ENCODE measurements at regions not wholly inside any gene's neighbourhood (a gene's known extent, or its start where the extent isn't known, plus 50 kb on each side); places are given as distances from the start of the nearest gene placed in this dataset.

- no peak overlapping the region for H3K4me2 ChIP-seq (ENCODE audit: low read depth, low read length)
- no peak overlapping the region for H3K4me3 ChIP-seq (replicated peaks in 1 of 3; ENCODE audit: insufficient read depth in 1 of 3, low read depth in 2 of 3, low read length in 3 of 3)
- no peaks in the 10 kb centered on the region for H3K36me3 ChIP-seq (replicated peaks in 1 of 2; ENCODE audit: control insufficient read depth in 1 of 2, insufficient read depth in 2 of 2, low read length in 2 of 2)
- DNase-seq (ENCODE audit: low spot score), result no peak
- no peaks in the 10 kb centered on the region for H3K4me1 ChIP-seq (ENCODE audit: insufficient read depth, low read length)
- FAIRE-seq, result no peak
- intact Hi-C loops (cut with micrococcal nuclease; ENCODE audit: unreplicated experiment), result no loop called here
- no peak overlapping the region for H2AFZ ChIP-seq (ENCODE audit: low read length)
- no peak for ATAC-seq
- no peaks in the 10 kb centered on the region for H4K20me1 ChIP-seq (ENCODE audit: insufficient read depth, low read length)
- in situ Hi-C loops (cut with HindIII; ENCODE audit: extremely low pct_ligation_motif_present, low pct_unique_long_range_greater_than_20kb), result no loop called here
- ChIA-PET POLR2A (no interaction called here), CTCF (ENCODE audit: low intra/inter-chr PET ratio, low total read pairs) (no interaction called here)
- H3K27ac ChIP-seq (ENCODE audit: extremely low read length, insufficient read depth, low read length), result no peak overlapping the region
- H3K9me3 ChIP-seq (ENCODE audit: low read length), result peaks cover 87% of the 10 kb centered on the region
- no peak overlapping the region for H3K9ac ChIP-seq (ENCODE audit: insufficient read depth, low read depth, low read length)
- no peaks in the 10 kb centered on the region for H3K27me3 ChIP-seq (ENCODE audit: control insufficient read depth in 1 of 2, insufficient read depth in 2 of 2, low read length in 2 of 2)
- BruUV-seq (replicated peaks), result no TSS peak
- WGBS (ENCODE audit: low lambda C conversion rate), result 12% methylated on average over 8 of the region's 9 CpGs
- H3K79me2 ChIP-seq (ENCODE audit: insufficient read depth, low read length), result no peaks in the 10 kb centered on the region
- TF ChIP-seq ZNF569 (CRISPR knock-in tag; IDR thresholded peaks at IDR 0.05; ENCODE audit: borderline replicate concordance), result no peak
- no peak for TF ChIP-seq ZNF713 (CRISPR knock-in tag; IDR thresholded peaks at IDR 0.05)
- TF ChIP-seq MTA3 (CRISPR knock-in tag; IDR thresholded peaks at IDR 0.05), result no peak
- TF ChIP-seq ZNF878 (CRISPR knock-in tag; IDR thresholded peaks at IDR 0.05), result no peak
- TF ChIP-seq PLSCR1 (CRISPR knock-in tag; IDR thresholded peaks at IDR 0.05; ENCODE audit: borderline replicate concordance), result no peak
- no peak for TF ChIP-seq ZNF800 (CRISPR knock-in tag; IDR thresholded peaks at IDR 0.05)
- TF ChIP-seq, protein P1, sequence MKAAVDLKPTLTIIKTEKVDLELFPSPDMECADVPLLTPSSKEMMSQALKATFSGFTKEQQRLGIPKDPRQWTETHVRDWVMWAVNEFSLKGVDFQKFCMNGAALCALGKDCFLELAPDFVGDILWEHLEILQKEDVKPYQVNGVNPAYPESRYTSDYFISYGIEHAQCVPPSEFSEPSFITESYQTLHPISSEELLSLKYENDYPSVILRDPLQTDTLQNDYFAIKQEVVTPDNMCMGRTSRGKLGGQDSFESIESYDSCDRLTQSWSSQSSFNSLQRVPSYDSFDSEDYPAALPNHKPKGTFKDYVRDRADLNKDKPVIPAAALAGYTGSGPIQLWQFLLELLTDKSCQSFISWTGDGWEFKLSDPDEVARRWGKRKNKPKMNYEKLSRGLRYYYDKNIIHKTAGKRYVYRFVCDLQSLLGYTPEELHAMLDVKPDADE (CRISPR knock-in tag; IDR thresholded peaks at IDR 0.05), result no peak
- TF ChIP-seq, protein P2, sequence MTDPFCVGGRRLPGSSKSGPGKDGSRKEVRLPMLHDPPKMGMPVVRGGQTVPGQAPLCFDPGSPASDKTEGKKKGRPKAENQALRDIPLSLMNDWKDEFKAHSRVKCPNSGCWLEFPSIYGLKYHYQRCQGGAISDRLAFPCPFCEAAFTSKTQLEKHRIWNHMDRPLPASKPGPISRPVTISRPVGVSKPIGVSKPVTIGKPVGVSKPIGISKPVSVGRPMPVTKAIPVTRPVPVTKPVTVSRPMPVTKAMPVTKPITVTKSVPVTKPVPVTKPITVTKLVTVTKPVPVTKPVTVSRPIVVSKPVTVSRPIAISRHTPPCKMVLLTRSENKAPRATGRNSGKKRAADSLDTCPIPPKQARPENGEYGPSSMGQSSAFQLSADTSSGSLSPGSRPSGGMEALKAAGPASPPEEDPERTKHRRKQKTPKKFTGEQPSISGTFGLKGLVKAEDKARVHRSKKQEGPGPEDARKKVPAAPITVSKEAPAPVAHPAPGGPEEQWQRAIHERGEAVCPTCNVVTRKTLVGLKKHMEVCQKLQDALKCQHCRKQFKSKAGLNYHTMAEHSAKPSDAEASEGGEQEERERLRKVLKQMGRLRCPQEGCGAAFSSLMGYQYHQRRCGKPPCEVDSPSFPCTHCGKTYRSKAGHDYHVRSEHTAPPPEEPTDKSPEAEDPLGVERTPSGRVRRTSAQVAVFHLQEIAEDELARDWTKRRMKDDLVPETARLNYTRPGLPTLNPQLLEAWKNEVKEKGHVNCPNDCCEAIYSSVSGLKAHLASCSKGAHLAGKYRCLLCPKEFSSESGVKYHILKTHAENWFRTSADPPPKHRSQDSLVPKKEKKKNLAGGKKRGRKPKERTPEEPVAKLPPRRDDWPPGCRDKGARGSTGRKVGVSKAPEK (CRISPR knock-in tag; IDR thresholded peaks at IDR 0.05; ENCODE audit: borderline replicate concordance), result no peak
- TF ChIP-seq, protein P3, sequence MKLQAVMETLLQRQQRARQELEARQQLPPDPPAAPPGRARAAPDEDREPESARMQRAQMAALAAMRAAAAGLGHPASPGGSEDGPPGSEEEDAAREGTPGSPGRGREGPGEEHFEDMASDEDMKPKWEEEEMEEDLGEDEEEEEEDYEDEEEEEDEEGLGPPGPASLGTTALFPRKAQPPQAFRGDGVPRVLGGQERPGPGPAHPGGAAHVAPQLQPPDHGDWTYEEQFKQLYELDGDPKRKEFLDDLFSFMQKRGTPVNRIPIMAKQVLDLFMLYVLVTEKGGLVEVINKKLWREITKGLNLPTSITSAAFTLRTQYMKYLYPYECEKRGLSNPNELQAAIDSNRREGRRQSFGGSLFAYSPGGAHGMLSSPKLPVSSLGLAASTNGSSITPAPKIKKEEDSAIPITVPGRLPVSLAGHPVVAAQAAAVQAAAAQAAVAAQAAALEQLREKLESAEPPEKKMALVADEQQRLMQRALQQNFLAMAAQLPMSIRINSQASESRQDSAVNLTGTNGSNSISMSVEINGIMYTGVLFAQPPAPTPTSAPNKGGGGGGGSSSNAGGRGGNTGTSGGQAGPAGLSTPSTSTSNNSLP (IDR thresholded peaks at IDR 0.05; ENCODE audit: low read depth, low read length), result no peak
- no peak for TF ChIP-seq GABPB1 (CRISPR knock-in tag; IDR thresholded peaks at IDR 0.05)
- no peak for TF ChIP-seq HNRNPLL (IDR thresholded peaks at IDR 0.05; ENCODE audit: low read depth, low read length, poor library complexity, severe bottlenecking)
- TF ChIP-seq, protein P4, sequence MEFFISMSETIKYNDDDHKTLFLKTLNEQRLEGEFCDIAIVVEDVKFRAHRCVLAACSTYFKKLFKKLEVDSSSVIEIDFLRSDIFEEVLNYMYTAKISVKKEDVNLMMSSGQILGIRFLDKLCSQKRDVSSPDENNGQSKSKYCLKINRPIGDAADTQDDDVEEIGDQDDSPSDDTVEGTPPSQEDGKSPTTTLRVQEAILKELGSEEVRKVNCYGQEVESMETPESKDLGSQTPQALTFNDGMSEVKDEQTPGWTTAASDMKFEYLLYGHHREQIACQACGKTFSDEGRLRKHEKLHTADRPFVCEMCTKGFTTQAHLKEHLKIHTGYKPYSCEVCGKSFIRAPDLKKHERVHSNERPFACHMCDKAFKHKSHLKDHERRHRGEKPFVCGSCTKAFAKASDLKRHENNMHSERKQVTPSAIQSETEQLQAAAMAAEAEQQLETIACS (CRISPR knock-in tag; IDR thresholded peaks at IDR 0.05), result no peak
Observed at GRCh38 chr2:6290217-6291015, 575.3 kb downstream of the CMPK2 start.

Measured in HepG2 (cell line).